Aorta (tissue), 5 donors: ENCODE measurements at regions not wholly inside any gene's neighbourhood (a gene's known extent, or its start where the extent isn't known, plus 50 kb on each side); places are given as distances from the start of the nearest gene placed in this dataset.

Experiments
- ATAC-seq: fragments of 200-7000 bp; cut with Tn5 transposase; one replicate; pipeline ENCODE4 v1.9.1; 2022; ENCODE audit warnings: moderate library complexity; ENCODE audit not compliant: low FRiP score
- DNase-seq, 2 donors: peaks; one replicate each; pipeline ENCODE4 v3.0.0-alpha.2; 2020
- H3K27ac ChIP-seq, 2 donors: one replicate each; pipeline ENCODE4 v1.5.1; 2013; ENCODE audit warnings: low read length in 2 of 2, mild to moderate bottlenecking in 2 of 2, moderate library complexity in 2 of 2, control low read depth in 1 of 2, inconsistent platforms in 1 of 2, low read depth in 1 of 2
- H3K27me3 ChIP-seq, 2 donors: one replicate each; pipeline ENCODE4 v1.6.1; 2013; ENCODE audit warnings: control low read depth in 1 of 2, low read length in 1 of 2, mild to moderate bottlenecking in 1 of 2, moderate library complexity in 1 of 2; ENCODE audit not compliant: insufficient read depth in 2 of 2, control insufficient read depth in 1 of 2
- H3K36me3 ChIP-seq, 2 donors: one replicate each; pipeline ENCODE4 v1.6.1; 2013; ENCODE audit warnings: control low read depth in 1 of 2, low read length in 1 of 2, mild to moderate bottlenecking in 1 of 2; ENCODE audit not compliant: insufficient read depth in 2 of 2, control insufficient read depth in 1 of 2
- H3K4me1 ChIP-seq, 2 donors: one replicate each; pipeline ENCODE4 v1.6.1; 2013; ENCODE audit warnings: low read length in 2 of 2, control low read depth in 1 of 2, mild to moderate bottlenecking in 1 of 2, moderate library complexity in 1 of 2; ENCODE audit not compliant: insufficient read depth in 2 of 2, control insufficient read depth in 1 of 2
- H3K4me3 ChIP-seq, 2 donors: one replicate each; pipeline ENCODE4 v1.5.1; 2013; ENCODE audit warnings: low read length in 2 of 2, control low read depth in 1 of 2, mild to moderate bottlenecking in 1 of 2
- H3K9me3 ChIP-seq: one replicate; pipeline ENCODE4 v1.6.1; 2013; ENCODE audit warnings: mild to moderate bottlenecking, low read length; ENCODE audit not compliant: control insufficient read depth
- WGBS, 2 donors: extraction: QIAGEN DNeasy Blood & Tissue Kit; methylation state at CpG; one replicate each; pipeline ENCODE4 v1.1.7; 2013; 5-methylcytosine and 5-hydroxymethylcytosine counted together
- intact Hi-C, 2 donors: fragments of 100-400 bp; cut with DNase I; formaldehyde crosslinking; loops; one replicate each; pipeline versions ENCODE4 v1.14.2 to v1.15.0; 2022
- donor health status: healthy with polysubstance abuse.
- donor health status: Bipolar disorder and iron deficiency.
- donor health status: DM: no; HTN: no; CAD: no.
- donor health status: DM: no; HTN: no; CAD: no.
- donor health status: DM: yes; HTN: yes; CAD: no.

DNA sequence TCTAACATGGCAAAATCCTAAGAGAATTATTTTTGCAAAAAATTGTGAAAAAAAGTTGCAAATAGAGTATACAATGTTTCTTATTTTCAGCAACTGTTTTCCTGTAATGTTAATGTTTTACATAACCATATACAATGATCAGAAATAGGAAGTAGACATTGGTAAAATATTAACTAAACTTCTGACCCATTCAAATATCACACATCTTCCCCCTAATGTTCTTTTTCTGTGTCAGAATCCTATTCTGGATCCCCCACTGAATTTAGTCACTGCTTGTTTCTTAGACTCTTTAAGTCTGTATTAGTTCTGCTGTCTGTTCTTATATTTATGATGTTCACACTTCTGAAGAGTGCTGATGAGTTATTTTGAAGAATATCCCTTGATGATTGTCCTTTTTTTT is 62.0 kb downstream of the HFE start:
- Histone ChIP-seq H3K36me3 (no peaks in the 10 kb centered on the region), H3K4me1 (no peaks in the 10 kb centered on the region), H3K27me3 (no peaks in the 10 kb centered on the region), H3K4me3 (no peak overlapping the region), H3K27ac (no peak overlapping the region), H3K9me3 (no peaks in the 10 kb centered on the region)
- DNase-seq (no peak), ATAC-seq (no peak)
- intact Hi-C loops, result no loop called here

DNA sequence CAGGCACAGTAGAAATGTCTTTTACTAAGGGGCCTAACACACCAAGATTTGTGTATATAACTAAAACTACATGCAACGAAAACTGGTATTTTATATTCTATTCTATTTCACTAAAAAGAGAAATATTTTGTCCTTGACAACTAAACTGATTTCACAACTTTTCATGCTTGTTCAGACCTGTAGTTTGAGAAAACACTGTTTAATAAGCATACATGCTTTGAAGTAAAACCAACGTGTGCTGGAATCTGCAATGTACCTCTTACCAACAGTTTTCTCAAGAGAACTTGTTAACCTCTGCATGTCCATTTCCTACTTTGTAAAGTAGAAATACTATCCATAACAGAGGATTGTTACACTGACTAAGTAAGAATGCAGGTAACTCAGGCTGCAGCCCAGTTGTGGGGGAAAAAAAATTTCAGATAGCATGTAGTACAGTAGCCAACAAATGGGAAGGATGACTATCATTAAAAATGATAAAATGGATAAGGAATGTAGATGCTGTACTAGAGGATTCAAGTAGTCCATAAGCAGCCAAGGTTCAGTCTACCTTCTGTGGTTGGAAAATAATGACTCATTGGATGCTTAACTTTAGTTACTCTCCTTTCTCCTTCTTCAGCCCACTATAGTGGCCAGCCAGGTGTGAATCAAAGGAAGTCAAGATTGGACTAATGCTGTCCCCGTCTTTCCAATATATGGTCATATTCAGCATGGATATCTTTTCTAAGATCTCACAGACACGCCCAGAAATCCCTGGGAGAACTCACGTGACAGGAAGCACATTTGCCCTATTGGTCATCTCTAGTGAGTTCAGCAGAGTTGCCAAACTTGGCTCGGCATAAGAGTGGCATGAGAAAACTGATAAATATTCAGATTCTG is 65.2 kb downstream of the HFE start:
- ATAC-seq (no peak), DNase-seq (no peak)
- no peak overlapping the region for H3K27ac ChIP-seq
- peaks cover 0 to 4% of the 10 kb centered on the region in 2 donors for H3K27me3 ChIP-seq
- intact Hi-C loops, result no loop called here
- H3K4me1 ChIP-seq, result no peaks in the 10 kb centered on the region
- H3K36me3 ChIP-seq, result no peaks in the 10 kb centered on the region
- 80 to 81% methylated on average over 6 of the region's 6 CpGs for WGBS, 2 donors
- H3K4me3 ChIP-seq, result no peak overlapping the region
- H3K9me3 ChIP-seq, result no peaks in the 10 kb centered on the region

DNA sequence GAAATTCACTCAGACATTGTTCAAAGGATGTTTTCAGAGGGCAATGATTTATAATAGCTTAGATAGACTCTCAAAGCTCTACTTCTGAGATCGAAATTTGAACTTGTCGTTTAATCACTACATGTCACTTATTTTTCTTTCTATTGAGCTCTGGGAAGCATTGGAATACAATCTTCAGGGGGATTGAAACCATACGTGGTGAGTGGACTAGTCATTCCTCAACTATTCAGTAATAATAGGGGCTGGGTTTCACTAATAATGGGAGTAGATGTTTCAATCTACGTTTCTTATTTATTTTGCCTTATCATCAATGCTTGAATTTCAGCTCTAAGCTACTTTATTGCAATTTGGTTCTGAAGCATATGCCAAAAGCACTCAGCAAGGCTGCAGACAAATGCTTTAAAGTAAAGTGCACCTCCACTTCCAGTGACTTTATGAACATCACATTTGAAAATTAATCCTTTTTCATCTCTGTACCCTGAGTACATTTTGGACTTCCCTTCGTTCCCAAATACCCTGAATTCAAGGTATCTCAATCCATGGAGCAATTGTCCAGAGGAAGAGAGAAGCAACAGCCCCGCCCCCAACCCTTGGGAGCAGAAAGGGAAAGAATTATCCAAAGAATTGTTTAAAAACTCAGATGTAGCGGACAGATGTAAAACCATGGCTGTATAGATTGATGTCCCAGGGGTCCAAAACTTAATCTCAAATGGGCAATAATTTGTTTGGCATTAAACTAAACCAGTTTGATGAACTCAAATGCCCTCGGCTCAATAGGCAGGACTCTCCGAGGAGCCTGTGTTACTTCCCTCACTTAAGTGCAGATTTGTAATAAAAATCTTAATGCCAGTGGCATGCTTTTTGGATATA is 68.1 kb downstream of the HFE start:
- no peak for ATAC-seq
- H3K9me3 ChIP-seq, result no peaks in the 10 kb centered on the region
- H3K4me3 ChIP-seq, result peak overlapping the region; percentile 37 to 96
- no peak for DNase-seq
- peaks cover 0 to 4% of the 10 kb centered on the region in 2 donors for H3K4me1 ChIP-seq
- intact Hi-C loops, result loop anchor here (1.0 to 5.0 kb wide), 4 partner anchors 28 to 992 kb away; a partner anchor contains a TSS
- H3K36me3 ChIP-seq, result no peaks in the 10 kb centered on the region
- peak overlapping the region; percentile 57 to 73 for H3K27ac ChIP-seq
- H3K27me3 ChIP-seq, result peaks cover 0 to 4% of the 10 kb centered on the region in 2 donors
- WGBS, 2 donors, result 18 to 20% methylated on average over 9 of the region's 9 CpGs

DNA sequence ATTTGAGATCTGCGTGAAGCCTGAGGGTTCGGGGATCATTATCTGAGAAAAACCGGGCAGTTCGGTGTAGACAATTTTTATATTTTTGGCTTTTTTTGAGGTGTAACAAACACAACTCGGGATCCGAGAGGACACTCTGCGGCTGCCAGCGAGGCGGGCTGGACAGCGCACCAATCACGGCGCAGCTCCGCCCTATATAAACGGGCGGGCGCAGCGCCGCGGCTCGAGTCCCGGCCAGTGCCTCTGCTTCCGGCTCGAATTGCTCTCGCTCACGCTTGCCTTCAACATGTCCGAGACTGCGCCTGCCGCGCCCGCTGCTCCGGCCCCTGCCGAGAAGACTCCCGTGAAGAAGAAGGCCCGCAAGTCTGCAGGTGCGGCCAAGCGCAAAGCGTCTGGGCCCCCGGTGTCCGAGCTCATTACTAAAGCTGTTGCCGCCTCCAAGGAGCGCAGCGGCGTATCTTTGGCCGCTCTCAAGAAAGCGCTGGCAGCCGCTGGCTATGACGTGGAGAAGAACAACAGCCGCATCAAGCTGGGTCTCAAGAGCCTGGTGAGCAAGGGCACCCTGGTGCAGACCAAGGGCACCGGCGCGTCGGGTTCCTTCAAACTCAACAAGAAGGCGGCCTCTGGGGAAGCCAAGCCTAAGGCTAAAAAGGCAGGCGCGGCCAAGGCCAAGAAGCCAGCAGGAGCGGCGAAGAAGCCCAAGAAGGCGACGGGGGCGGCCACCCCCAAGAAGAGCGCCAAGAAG is 69.0 kb downstream of the HFE start:
- H3K4me1 ChIP-seq, result peaks cover 0 to 4% of the 10 kb centered on the region in 2 donors
- peak; percentile 93 to 96 for DNase-seq
- H3K36me3 ChIP-seq, result no peaks in the 10 kb centered on the region
- WGBS, 2 donors, result 0% methylated on average over 61 of the region's 61 CpGs
- peak; percentile 94 for ATAC-seq
- H3K9me3 ChIP-seq, result no peaks in the 10 kb centered on the region
- intact Hi-C loops, result loop anchor here in 1 of 2 donors (5.0 kb wide), 2 partner anchors 41 to 991 kb away; a partner anchor contains a TSS
- peaks cover 0 to 4% of the 10 kb centered on the region in 2 donors for H3K27me3 ChIP-seq
- peak overlapping the region; percentile 93 to 99 for H3K27ac ChIP-seq
- peak overlapping the region; percentile 78 to 96 for H3K4me3 ChIP-seq

- ATAC-seq (peak; percentile 75), DNase-seq (peak; percentile 86 to 87)
- Histone ChIP-seq H3K27me3 (peaks cover 0 to 4% of the 10 kb centered on the region in 2 donors), H3K4me3 (peak overlapping the region; percentile 78 to 96), H3K4me1 (peaks cover 0 to 4% of the 10 kb centered on the region in 2 donors), H3K9me3 (no peaks in the 10 kb centered on the region), H3K27ac (peak overlapping the region; percentile 93 to 99), H3K36me3 (no peaks in the 10 kb centered on the region)
- intact Hi-C loops, result loop anchor here in 1 of 2 donors (5.0 kb wide), 2 partner anchors 40 to 990 kb away; a partner anchor contains a TSS
- 0 to 1% methylated on average over 18 of the region's 18 CpGs for WGBS, 2 donors
These were observed 69.6 kb downstream of the HFE start for GRCh38 chr6:26156850-26157250.

GRCh38 chr6:26157251-26158075 is 70.2 kb downstream of the HFE start:
- DNase-seq (no peak), ATAC-seq (peak; percentile 93)
- Histone ChIP-seq H3K36me3 (no peaks in the 10 kb centered on the region), H3K4me1 (peaks cover 0 to 4% of the 10 kb centered on the region in 2 donors), H3K9me3 (no peaks in the 10 kb centered on the region), H3K27me3 (peaks cover 0 to 4% of the 10 kb centered on the region in 2 donors), H3K27ac (peak overlapping the region; percentile 93 to 99), H3K4me3 (peak overlapping the region; percentile 78 to 96)
- intact Hi-C loops, result loop anchor here in 1 of 2 donors (5.0 kb wide), 2 partner anchors 40 to 990 kb away; a partner anchor contains a TSS
- WGBS, 2 donors, result 0% methylated on average over 29 of the region's 29 CpGs

DNA sequence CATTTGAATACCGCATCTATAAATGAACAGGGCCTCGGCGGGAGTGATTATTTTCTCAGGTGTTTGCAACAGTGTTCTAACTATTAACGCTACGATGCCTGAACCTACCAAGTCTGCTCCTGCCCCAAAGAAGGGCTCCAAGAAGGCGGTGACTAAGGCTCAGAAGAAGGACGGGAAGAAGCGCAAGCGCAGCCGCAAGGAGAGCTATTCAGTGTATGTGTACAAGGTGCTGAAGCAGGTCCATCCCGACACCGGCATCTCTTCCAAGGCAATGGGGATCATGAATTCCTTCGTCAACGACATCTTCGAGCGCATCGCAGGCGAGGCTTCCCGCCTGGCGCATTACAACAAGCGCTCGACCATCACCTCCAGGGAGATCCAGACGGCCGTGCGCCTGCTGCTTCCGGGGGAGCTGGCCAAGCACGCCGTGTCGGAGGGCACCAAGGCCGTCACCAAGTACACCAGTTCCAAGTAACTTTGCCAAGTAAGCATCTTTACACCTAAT is 70.9 kb downstream of the HFE start:
- Histone ChIP-seq H3K4me1 (peaks cover 0 to 4% of the 10 kb centered on the region in 2 donors), H3K9me3 (no peaks in the 10 kb centered on the region), H3K27ac (peak overlapping the region; percentile 64 to 94), H3K36me3 (no peaks in the 10 kb centered on the region), H3K27me3 (peaks cover 0 to 4% of the 10 kb centered on the region in 2 donors), H3K4me3 (peak overlapping the region; percentile 76 to 99)
- DNase-seq (peak; percentile 86 to 88), ATAC-seq (peak; percentile 11)
- WGBS, 2 donors, result 0% methylated on average over 30 of the region's 30 CpGs
- intact Hi-C loops, result loop anchor here in 1 of 2 donors (5.0 kb wide), 2 partner anchors 39 to 989 kb away; a partner anchor contains a TSS
